K562 (cell line): ENCODE measurements at regions not wholly inside any gene's neighbourhood (a gene's known extent, or its start where the extent isn't known, plus 50 kb on each side); places are given as distances from the start of the nearest gene placed in this dataset.

Experiments
- ATAC-seq: fragments of 200-7000 bp; cut with Tn5 transposase; 3 replicates; pipeline ENCODE4 v1.9.1; 2020; ENCODE audit warnings: moderate library complexity
- BruUV-seq: library from RNA; stranded (reverse); fragments of 400-500 nt; replicated peaks from 2 replicates; lab custom pipeline; 2021; lab: Mats Ljungman, UMichigan
- CTCF ChIA-PET: fragments of 300-600 bp; formaldehyde crosslinking; extraction: SDS; loops from one replicate; lab custom pipeline; 2021; ENCODE audit warnings: low intra/inter-chr PET ratio; lab: Yijun Ruan, JAX
- POLR2A ChIA-PET: fragments of 300-600, 350-650 bp; sonication (Branson Sonifier 250); formaldehyde crosslinking; extraction: SDS; loops from one replicate; lab custom pipeline; 2021; ENCODE audit warnings: antibody characterized with exemption, inconsistent platforms; lab: Yijun Ruan, JAX
- DNase-seq, 4 experiments: peaks; one replicate each; pipeline versions ENCODE4 v3.0.0 to v3.0.0-alpha.2; 2011 to 2018; ENCODE audit warnings: low spot score in 3 of 4, mixed read lengths in 3 of 4; ENCODE audit errors: extremely low read depth in 1 of 4
- FAIRE-seq: peaks from 2 replicates; lab custom pipeline; 2011; peaks lifted over from hg19 to GRCh38; lab: Jason Lieb, UNC
- H2AFZ ChIP-seq: 2 replicates; pipeline ENCODE4 v1.6.0; 2011; ENCODE audit warnings: low read depth, low read length, control low read depth, inconsistent platforms
- H3K27ac ChIP-seq: fragments of 200-600 bp; 3 replicates; pipeline ENCODE4 v1.8.0; 2011; ENCODE audit warnings: low read depth, mild to moderate bottlenecking, control low read depth, inconsistent platforms, low read length, moderate library complexity, mixed read lengths; ENCODE audit errors: extremely low read depth
- H3K27me3 ChIP-seq, 2 experiments: fragments of 300-600 bp in 1 of 2; 2 replicates in 1 of 2; 3 replicates in 1 of 2; pipeline versions ENCODE4 v1.6.0 to v1.8.0; 2011; ENCODE audit warnings: inconsistent platforms in 2 of 2, low read length in 2 of 2, mild to moderate bottlenecking in 1 of 2, mixed read lengths in 1 of 2, moderate library complexity in 1 of 2; ENCODE audit not compliant: control insufficient read depth in 2 of 2, insufficient read depth in 2 of 2
- H3K36me3 ChIP-seq: fragments of 300-600 bp; 3 replicates; pipeline ENCODE4 v1.8.0; 2011; ENCODE audit warnings: mild to moderate bottlenecking, low read length, inconsistent platforms; ENCODE audit not compliant: control insufficient read depth, insufficient read depth
- H3K4me1 ChIP-seq, 2 experiments: fragments of 200-600 bp in 1 of 2; replicated peaks in 1 of 2; 2 replicates in 1 of 2; 3 replicates in 1 of 2; pipeline versions ENCODE4 v1.5.1 to v1.8.0; 2011; ENCODE audit warnings: inconsistent platforms in 2 of 2, low read length in 2 of 2, mild to moderate bottlenecking in 1 of 2, mixed read lengths in 1 of 2, moderate library complexity in 1 of 2; ENCODE audit not compliant: control insufficient read depth in 2 of 2, insufficient read depth in 2 of 2
- H3K4me2 ChIP-seq: 2 replicates; pipeline ENCODE4 v1.6.1; 2011; ENCODE audit warnings: low read length, control low read depth, inconsistent platforms, mixed read lengths; ENCODE audit not compliant: insufficient read depth
- H3K4me3 ChIP-seq: fragments of 200-600 bp; sonication (generic), shearing (Covaris generic); 2 replicates; pipeline ENCODE4 v1.5.1; 2016; ENCODE audit warnings: control low read depth, inconsistent platforms
- H3K79me2 ChIP-seq: fragments of 200-600 bp; 3 replicates; pipeline ENCODE4 v1.8.0; 2011; ENCODE audit warnings: low read length, inconsistent platforms; ENCODE audit not compliant: control insufficient read depth, insufficient read depth
- H3K9ac ChIP-seq, 2 experiments: 2 replicates each; pipeline versions ENCODE4 v1.6.0 to v1.6.1; 2011; ENCODE audit warnings: low read depth in 2 of 2, low read length in 2 of 2, control low read depth in 1 of 2, inconsistent platforms in 1 of 2, mild to moderate bottlenecking in 1 of 2, mixed read lengths in 1 of 2; ENCODE audit not compliant: insufficient read depth in 1 of 2
- H3K9me1 ChIP-seq: one replicate; pipeline ENCODE4 v1.6.0; 2011; ENCODE audit warnings: inconsistent platforms, mild to moderate bottlenecking, low read length, moderate library complexity; ENCODE audit not compliant: control insufficient read depth, insufficient read depth
- H3K9me3 ChIP-seq: replicated peaks from 2 replicates; pipeline ENCODE4 v1.5.1; 2011; ENCODE audit warnings: low read depth, low read length, inconsistent platforms; ENCODE audit not compliant: control insufficient read depth, insufficient read depth
- H4K20me1 ChIP-seq: replicated peaks from 2 replicates; pipeline ENCODE4 v1.6.1; 2011; ENCODE audit warnings: low read length, inconsistent platforms, mixed read lengths; ENCODE audit not compliant: control insufficient read depth, insufficient read depth
- CC2D1A ChIP-seq: fragments of 450-650 bp; IDR thresholded peaks from 2 replicates; pipeline ENCODE4 v1.6.1; 2017; ENCODE audit warnings: mild to moderate bottlenecking
- CGGBP1 ChIP-seq: fragments of 250-450 bp; sonication (Bioruptor Pico); IDR thresholded peaks from 2 replicates; pipeline ENCODE4 v1.9.0; 2021; ENCODE audit warnings: mild to moderate bottlenecking
- ESRRB ChIP-seq: fragments of 250-450 bp; sonication (Bioruptor Pico); IDR thresholded peaks from 2 replicates; pipeline ENCODE4 v1.5.0; 2020; ENCODE audit warnings: mild to moderate bottlenecking, moderate library complexity, borderline replicate concordance
- HNRNPLL ChIP-seq: fragments of 200-400 bp; formaldehyde crosslinking; IDR thresholded peaks from 2 replicates; pipeline ENCODE4 v1.6.1; 2017; ENCODE audit warnings: low read length, low read depth, mild to moderate bottlenecking; ENCODE audit not compliant: poor library complexity, severe bottlenecking
- JUND ChIP-seq, 2 experiments: IDR thresholded peaks; 2 replicates in 1 of 2; 3 replicates in 1 of 2; pipeline ENCODE4 v1.6.1; 2011; ENCODE audit warnings: borderline replicate concordance in 2 of 2, low read depth in 2 of 2, low read length in 2 of 2, improper control_type of control experiment in 1 of 2, missing biosample characterization in 1 of 2, missing genetic modification characterization in 1 of 2, missing genetic modification reagents in 1 of 2
- KLF1 ChIP-seq: fragments of 450-650 bp; IDR thresholded peaks from 2 replicates; pipeline ENCODE4 v1.6.1; 2016; ENCODE audit warnings: missing genetic modification characterization, missing compliant biosample characterization
- MBD1 ChIP-seq: fragments of 250-450 bp; sonication (Bioruptor Pico); IDR thresholded peaks from 2 replicates; pipeline ENCODE4 v1.8.0; 2022; ENCODE audit warnings: inconsistent platforms
- MTA1 ChIP-seq: fragments of 450-650 bp; IDR thresholded peaks from 2 replicates; pipeline ENCODE4 v1.6.1; 2017; ENCODE audit warnings: borderline replicate concordance
- SRSF1 ChIP-seq: fragments of 200-400 bp; formaldehyde crosslinking; IDR thresholded peaks from 2 replicates; pipeline ENCODE4 v1.6.1; 2017; ENCODE audit warnings: mild to moderate bottlenecking, low read depth, low read length, moderate library complexity
- TCFL5 ChIP-seq: fragments of 250-450 bp; sonication (Bioruptor Pico); conservative IDR thresholded peaks from 2 replicates; pipeline ENCODE4 v1.6.1; 2021; ENCODE audit warnings: mild to moderate bottlenecking, moderate library complexity, matching md5 sums
- TEAD1 ChIP-seq, 2 experiments: fragments of 450-650 bp in 1 of 2; sonication (generic) in 1 of 2; formaldehyde crosslinking; IDR thresholded peaks; 2 replicates each; pipeline versions ENCODE4 v1.4.0 to v1.8.0; 2020 to 2022; ENCODE audit warnings: mild to moderate bottlenecking in 2 of 2, missing genetic modification reagents in 1 of 2
- TGIF2 ChIP-seq: sonication (generic); formaldehyde crosslinking; IDR thresholded peaks from 2 replicates; pipeline ENCODE4 v1.8.1; 2022; ENCODE audit warnings: mild to moderate bottlenecking, missing genetic modification reagents, moderate library complexity
- XRCC3 ChIP-seq: fragments of 450-650 bp; IDR thresholded peaks from 2 replicates; pipeline ENCODE4 v1.6.1; 2017; ENCODE audit warnings: mild to moderate bottlenecking, moderate library complexity
- YY1 ChIP-seq, 3 experiments: IDR thresholded peaks; 2 replicates each; pipeline ENCODE4 v1.6.1; 2011; ENCODE audit warnings: low read length in 2 of 3, mild to moderate bottlenecking in 2 of 3, moderate library complexity in 2 of 3, borderline replicate concordance in 1 of 3, control low read depth in 1 of 3, low read depth in 1 of 3; ENCODE audit not compliant: insufficient read depth in 3 of 3, insufficient replicate concordance in 2 of 3, control insufficient read depth in 1 of 3, insufficient read length in 1 of 3; ENCODE audit errors: extremely low read depth in 1 of 3
- ZNF277 ChIP-seq: fragments of 250-450 bp; sonication (Bioruptor Pico); IDR thresholded peaks from 2 replicates; pipeline ENCODE4 v1.8.0; 2022; ENCODE audit warnings: inconsistent platforms, mild to moderate bottlenecking, moderate library complexity, borderline replicate concordance
- ZNF280A ChIP-seq: fragments of 450-650 bp; IDR thresholded peaks from 2 replicates; pipeline ENCODE4 v1.6.1; 2018; ENCODE audit warnings: mild to moderate bottlenecking, low read depth; ENCODE audit not compliant: partially characterized antibody
- ZNF644 ChIP-seq: fragments of 200-800 bp; sonication (Bioruptor generic); IDR thresholded peaks from 2 replicates; pipeline ENCODE4 v1.6.1; 2016; ENCODE audit warnings: low read depth, missing genetic modification characterization, missing compliant biosample characterization
- ZSCAN29 ChIP-seq: fragments of 450-650 bp; IDR thresholded peaks from 2 replicates; pipeline ENCODE4 v1.6.1; 2017
- WGBS: fragments of 100-300 bp; shearing (Covaris generic); methylation state at CpG from one replicate; pipeline ENCODE4 v1.1.6; 2016; ENCODE audit warnings: low coverage, mixed read lengths; ENCODE audit not compliant: insufficient coverage; ENCODE audit errors: missing lambda C conversion rate; 5-methylcytosine and 5-hydroxymethylcytosine counted together
- in situ Hi-C: fragments of 300-500 bp; cut with MboI; formaldehyde crosslinking; loops from 4 replicates; pipeline ENCODE4 v1.15.0; 2018; ENCODE audit warnings: inconsistent platforms, mixed read lengths
- intact Hi-C: fragments of 100-400 bp; cut with micrococcal nuclease; formaldehyde crosslinking; loops from 2 replicates; pipeline ENCODE4 v1.14.2; 2022

DNA sequence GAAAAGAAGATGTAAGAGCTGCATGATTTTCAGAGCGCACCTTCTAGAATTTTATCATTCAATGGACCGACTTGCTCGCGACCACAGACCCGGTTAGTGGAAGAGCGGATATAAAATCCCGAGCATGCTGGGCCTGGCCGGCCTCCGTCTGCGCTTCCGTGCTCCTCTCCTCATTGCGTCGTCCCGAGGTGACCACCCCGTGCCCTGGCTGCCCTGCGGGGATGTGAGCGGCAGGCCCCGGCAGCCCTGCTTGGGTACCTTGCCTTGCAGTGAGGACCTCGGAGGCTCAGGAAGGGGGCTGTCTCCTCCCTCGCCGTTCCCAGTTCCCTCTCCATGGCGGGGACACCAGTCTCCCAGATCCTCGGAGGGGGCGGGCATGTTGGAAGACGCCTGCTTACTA lies 330.9 kb upstream of the SHH start:
- no peak for ATAC-seq
- Histone ChIP-seq H3K9me1 (no peaks in the 10 kb centered on the region), H3K27me3 (peaks cover 44 to 77% of the 10 kb centered on the region in 2 experiments), H4K20me1 (no peaks in the 10 kb centered on the region), H2AFZ (no peak overlapping the region), H3K4me1 (no peaks in the 10 kb centered on the region), H3K27ac (no peak overlapping the region), H3K36me3 (no peaks in the 10 kb centered on the region), H3K4me2 (no peak overlapping the region), H3K79me2 (no peaks in the 10 kb centered on the region), H3K9me3 (no peaks in the 10 kb centered on the region), H3K9ac (no peak overlapping the region), H3K4me3 (no peak overlapping the region)
- WGBS: under 1% methylated on average over 25 of the region's 25 CpGs
- POLR2A ChIA-PET: interaction anchor here (0.6 to 0.9 kb wide), 2 partner anchors 8 to 97 kb away, joined by 3 read pairs; no protein-coding TSS in a partner anchor
- no TSS peak for BruUV-seq
- CTCF ChIA-PET: no interaction called here
- in situ Hi-C loops (no loop called here), intact Hi-C loops (no loop called here)
- no peak for DNase-seq
- no peak for FAIRE-seq
- TF ChIP-seq KLF1 (tag) (no peak), ZNF277 (CRISPR knock-in tag) (no peak), ESRRB (no peak), XRCC3 (no peak), TGIF2 (no peak), JUND (IDR thresholded peaks at IDR 0.05; ENCODE audit: borderline replicate concordance, low read depth, low read length) (no peak), JUND (tag; IDR thresholded peaks at IDR 0.05; ENCODE audit: borderline replicate concordance, low read depth, low read length) (no peak), SRSF1 (no peak), ZSCAN29 (no peak), ZNF644 (tag) (no peak), CC2D1A (no peak), HNRNPLL (no peak), TEAD1 (CRISPR knock-in tag; IDR thresholded peaks at IDR 0.05) (no peak), ZNF280A (no peak), MTA1 (no peak), YY1 (IDR thresholded peaks at IDR 0.05; ENCODE audit: borderline replicate concordance in 1 of 3, control insufficient read depth in 1 of 3, extremely low read depth in 1 of 3, insufficient read depth in 3 of 3, insufficient read length in 1 of 3, insufficient replicate concordance in 2 of 3, low read depth in 1 of 3, low read length in 2 of 3) (no peak), TCFL5 (CRISPR knock-in tag) (no peak), CGGBP1 (CRISPR knock-in tag) (no peak), MBD1 (CRISPR knock-in tag) (no peak)
